Dendritic cell treated with granulocyte-macrophage colony-stimulating factor and Interleukin-4, amounts not matched to agents 40 ng/mL and 50 ng/mL, for 4 days (primary cell): ENCODE measurements at regions not wholly inside any gene's neighbourhood (a gene's known extent, or its start where the extent isn't known, plus 50 kb on each side); places are given as distances from the start of the nearest gene placed in this dataset.
"Not testable (repeated sequence)": the region's sequence is repeated elsewhere in the genome, so short reads cannot be mapped to it uniquely, and the experiment has no call there.

Experiments used
- H3K27ac Mint-ChIP-seq: one replicate; pipeline ENCODE4 v1.8.0; 2022; ENCODE audit warnings: mild to moderate bottlenecking, mixed read lengths
- H3K27me3 Mint-ChIP-seq: one replicate; pipeline ENCODE4 v1.8.0; 2022; ENCODE audit warnings: mild to moderate bottlenecking, mixed read lengths
- H3K36me3 Mint-ChIP-seq: one replicate; pipeline ENCODE4 v1.8.0; 2022; ENCODE audit warnings: low read depth, mixed read lengths
- H3K4me1 Mint-ChIP-seq: one replicate; pipeline ENCODE4 v1.8.0; 2022; ENCODE audit warnings: low read depth, mixed read lengths
- H3K4me3 Mint-ChIP-seq: one replicate; pipeline ENCODE4 v1.8.0; 2022; ENCODE audit warnings: mild to moderate bottlenecking, moderate library complexity, mixed read lengths
- H3K9me3 Mint-ChIP-seq: one replicate; pipeline ENCODE4 v1.8.0; 2022; ENCODE audit warnings: mixed read lengths
- intact Hi-C: fragments of 100-400 bp; cut with micrococcal nuclease; formaldehyde crosslinking; loops from one replicate; pipeline ENCODE4 v1.15.0; 2022

DNA sequence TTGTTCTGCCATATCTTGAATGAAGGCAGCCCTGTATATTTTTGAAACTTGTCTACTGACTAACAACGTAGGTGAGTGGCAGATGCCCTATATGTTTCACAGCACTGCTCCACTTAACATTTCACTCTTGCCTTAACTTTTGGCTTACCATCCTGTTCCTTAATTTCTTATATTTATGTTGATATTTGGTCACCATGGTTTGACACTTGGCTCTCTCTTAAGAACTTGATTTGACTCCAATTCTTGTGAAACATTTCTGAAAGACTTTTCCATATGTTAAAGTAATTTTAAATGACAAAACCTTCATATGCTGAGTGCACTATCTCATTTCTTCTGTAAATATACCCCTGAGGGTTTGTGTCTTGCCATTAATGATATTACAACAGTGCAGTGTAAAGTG, 434.3 kb upstream of the IMPG1 start:
- no peaks in the 10 kb centered on the region for H3K4me1 Mint-ChIP-seq
- H3K27ac Mint-ChIP-seq = no peak overlapping the region
- no peak overlapping the region for H3K4me3 Mint-ChIP-seq
- intact Hi-C loops = no loop called here
- H3K27me3 Mint-ChIP-seq = no peaks in the 10 kb centered on the region
- no peaks in the 10 kb centered on the region for H3K36me3 Mint-ChIP-seq
- peaks cover 20% of the 10 kb centered on the region for H3K9me3 Mint-ChIP-seq

DNA sequence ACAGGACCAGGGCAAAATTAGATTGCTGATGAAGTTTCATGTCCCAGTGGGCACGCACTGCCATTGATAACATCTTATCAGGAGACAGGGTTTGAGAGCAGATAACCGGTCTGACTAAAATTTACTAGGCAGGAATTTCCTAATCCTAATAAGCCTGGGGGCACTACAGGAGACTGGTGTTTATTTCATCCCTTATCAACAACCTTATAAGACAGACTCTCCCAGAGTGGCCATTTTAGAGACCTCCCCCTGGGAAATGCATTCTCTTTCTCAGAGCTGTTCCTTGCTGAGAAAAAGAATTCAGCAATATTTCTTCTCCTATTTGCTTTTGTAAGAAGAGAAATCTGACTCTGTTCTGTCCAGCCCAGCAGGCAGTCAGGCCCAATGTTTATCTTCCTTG, 423.4 kb upstream of the IMPG1 start:
- H3K4me1 Mint-ChIP-seq = no peaks in the 10 kb centered on the region
- intact Hi-C loops = no loop called here

DNA sequence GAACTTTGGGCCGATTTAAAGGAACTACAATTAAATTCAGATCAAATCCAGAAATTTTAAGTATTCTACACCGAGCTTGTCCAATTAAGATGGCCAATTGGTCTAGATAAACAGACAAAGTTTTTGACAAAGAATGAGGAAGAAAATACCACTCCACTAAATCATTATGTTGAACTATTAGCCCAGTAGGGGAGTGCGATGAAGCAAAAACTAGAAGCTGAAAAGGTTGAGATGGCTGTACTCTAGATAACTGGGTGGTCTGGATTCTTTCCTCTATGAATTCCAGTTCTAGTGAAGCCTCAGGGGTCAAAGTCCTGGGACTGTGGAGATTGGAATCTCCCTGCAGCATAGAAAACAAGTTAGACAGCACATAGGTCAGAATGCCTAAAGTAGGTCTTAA, 418.9 kb upstream of the IMPG1 start:
- H3K36me3 Mint-ChIP-seq, H3K4me1 Mint-ChIP-seq, intact Hi-C loops, H3K27me3 Mint-ChIP-seq, H3K27ac Mint-ChIP-seq, H3K4me3 Mint-ChIP-seq: not testable (repeated sequence)
- H3K9me3 Mint-ChIP-seq = peaks cover 67% of the 10 kb centered on the region

More for the DNA sequence above, 423.4 kb upstream of the IMPG1 start:
- H3K4me3 Mint-ChIP-seq = no peak overlapping the region
- no peaks in the 10 kb centered on the region for H3K27me3 Mint-ChIP-seq
- peaks cover 38% of the 10 kb centered on the region for H3K9me3 Mint-ChIP-seq
- no peak overlapping the region for H3K27ac Mint-ChIP-seq
- H3K36me3 Mint-ChIP-seq = no peaks in the 10 kb centered on the region

DNA sequence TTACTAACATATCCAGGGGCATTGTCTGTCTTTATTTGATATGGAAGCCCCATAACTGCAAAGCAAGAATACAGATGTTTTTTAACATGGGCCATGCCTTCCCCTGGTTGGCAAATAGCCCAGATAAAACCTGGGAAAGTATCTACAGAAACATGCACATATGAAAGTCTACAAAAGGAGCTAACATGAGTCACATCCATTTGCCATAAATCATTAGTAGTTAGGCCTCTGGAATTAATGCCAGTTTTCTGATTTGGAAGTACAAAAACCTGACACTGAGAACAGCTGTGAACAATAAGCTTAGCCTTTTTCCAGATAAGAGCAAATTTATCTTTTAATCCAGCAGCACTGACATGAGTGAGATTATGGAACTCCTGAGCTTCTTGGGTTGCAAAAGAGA, 418.0 kb upstream of the IMPG1 start:
- peaks cover 58% of the 10 kb centered on the region for H3K9me3 Mint-ChIP-seq
- no peaks in the 10 kb centered on the region for H3K36me3 Mint-ChIP-seq

DNA sequence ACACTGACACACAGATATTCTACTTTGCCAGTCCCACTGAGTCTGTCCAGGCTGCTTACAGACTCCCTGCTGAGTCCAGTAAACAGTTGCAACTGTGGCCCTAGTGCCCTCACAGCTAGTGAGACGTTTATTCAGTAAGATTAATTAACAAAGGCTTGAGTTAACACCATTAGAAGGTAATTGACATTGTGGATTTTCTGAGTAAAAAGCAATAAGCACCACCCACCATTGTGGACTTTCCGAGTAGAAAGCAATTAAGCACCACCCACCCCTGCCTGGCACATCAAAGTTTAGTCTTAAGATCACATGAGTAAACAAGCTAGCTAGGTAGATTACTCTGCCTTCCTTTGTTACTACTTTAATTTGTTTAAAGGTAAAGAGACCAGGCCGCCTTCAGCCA, 408.6 kb upstream of the IMPG1 start:
- Mint-ChIP-seq H3K27me3 (no peaks in the 10 kb centered on the region), H3K9me3 (peaks cover 59% of the 10 kb centered on the region), H3K27ac (no peak overlapping the region), H3K4me1 (no peaks in the 10 kb centered on the region), H3K4me3 (no peak overlapping the region), H3K36me3 (no peaks in the 10 kb centered on the region)
- intact Hi-C loops = no loop called here

More for the DNA sequence above, 418.0 kb upstream of the IMPG1 start:
- Mint-ChIP-seq H3K4me1 (no peaks in the 10 kb centered on the region), H3K27ac (no peak overlapping the region), H3K27me3 (no peaks in the 10 kb centered on the region), H3K4me3 (no peak overlapping the region)
- intact Hi-C loops = no loop called here

DNA sequence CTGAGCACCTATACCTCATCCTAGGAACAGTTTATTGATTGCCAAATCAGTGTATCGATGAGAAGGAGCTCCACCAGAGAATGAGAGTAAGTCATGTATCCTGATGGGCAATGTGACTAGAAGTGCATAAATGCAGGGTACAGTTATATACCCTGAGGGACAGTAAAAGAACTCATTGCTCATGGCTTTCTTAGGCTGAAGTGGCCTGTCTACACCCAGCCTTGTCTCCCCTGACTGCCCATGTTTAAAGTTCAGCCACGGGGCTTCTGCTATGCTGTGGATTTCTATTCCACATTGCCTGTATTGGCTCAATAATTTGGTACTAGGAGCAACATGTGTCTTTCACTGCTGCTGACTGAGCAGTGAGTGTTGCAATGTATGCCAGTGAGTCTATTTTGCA, 400.4 kb upstream of the IMPG1 start:
- Mint-ChIP-seq H3K36me3 (no peaks in the 10 kb centered on the region), H3K4me1 (no peaks in the 10 kb centered on the region), H3K4me3 (no peak overlapping the region), H3K9me3 (peaks cover 44% of the 10 kb centered on the region), H3K27ac (no peak overlapping the region), H3K27me3 (no peaks in the 10 kb centered on the region)
- intact Hi-C loops = no loop called here

DNA sequence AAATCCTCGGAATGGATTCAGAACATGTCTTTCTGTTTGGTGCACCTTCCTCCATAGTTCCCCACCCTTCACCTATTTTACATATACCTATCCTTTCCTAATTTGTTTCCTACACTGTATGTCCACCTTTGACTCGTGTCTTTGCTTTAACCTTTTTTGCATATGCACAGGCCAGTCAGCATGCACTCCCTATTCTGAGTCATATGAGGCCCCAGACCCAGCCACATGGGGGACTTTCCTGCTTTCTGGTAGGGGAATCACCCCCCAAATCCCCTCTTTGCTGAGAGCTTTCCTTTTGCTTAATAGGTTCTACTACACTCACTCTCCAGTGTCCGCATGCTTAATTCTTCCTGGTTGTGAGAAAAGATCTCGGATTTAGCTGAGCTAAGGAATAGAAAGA, 393.8 kb upstream of the IMPG1 start:
- Mint-ChIP-seq H3K9me3 (peaks cover 11% of the 10 kb centered on the region), H3K4me1 (no peaks in the 10 kb centered on the region), H3K27me3 (no peaks in the 10 kb centered on the region), H3K27ac (no peak overlapping the region), H3K4me3 (no peak overlapping the region), H3K36me3 (no peaks in the 10 kb centered on the region)
- intact Hi-C loops = no loop called here

DNA sequence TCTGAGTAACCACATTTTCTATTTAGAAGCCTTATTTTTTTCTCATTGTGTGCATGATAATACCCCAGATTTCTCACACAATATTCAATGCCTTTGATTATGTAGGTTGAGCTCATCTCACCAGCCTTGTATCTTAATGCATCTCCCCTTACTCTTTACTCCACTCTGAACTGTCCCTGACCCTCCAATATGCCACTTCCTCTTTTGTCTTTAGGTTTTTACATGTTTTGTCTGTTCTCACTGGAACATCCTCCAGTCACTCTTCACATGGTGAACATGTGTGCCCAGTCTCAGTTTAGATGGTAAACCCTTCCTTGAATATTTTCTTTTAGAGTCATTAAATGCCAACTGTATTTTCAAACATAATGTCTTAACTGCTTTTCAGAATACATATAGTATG, 392.9 kb upstream of the IMPG1 start:
- Mint-ChIP-seq H3K4me3 (no peak overlapping the region), H3K9me3 (peaks cover 20% of the 10 kb centered on the region), H3K27ac (no peak overlapping the region), H3K36me3 (no peaks in the 10 kb centered on the region), H3K27me3 (no peaks in the 10 kb centered on the region), H3K4me1 (no peaks in the 10 kb centered on the region)
- intact Hi-C loops = no loop called here

DNA sequence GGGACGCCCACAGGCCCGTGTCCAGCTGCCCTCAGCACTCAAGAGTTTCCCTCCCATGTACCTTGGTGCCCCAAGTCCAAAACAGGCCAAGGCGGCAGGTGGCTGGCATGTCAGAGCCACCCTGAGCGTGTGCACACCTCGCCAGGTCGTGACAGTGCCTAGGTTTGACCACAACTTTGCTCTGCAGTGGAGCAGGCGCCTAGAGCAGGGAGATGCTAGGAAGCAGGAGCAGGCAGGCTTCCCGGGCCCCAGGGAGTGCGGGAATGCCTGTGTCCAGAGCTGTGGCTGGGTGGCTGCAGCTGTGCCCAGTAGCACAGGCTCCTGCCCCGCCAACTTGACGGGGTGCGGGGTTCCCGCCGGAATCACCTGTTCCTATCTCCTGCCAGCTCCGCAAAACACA, 380.8 kb upstream of the IMPG1 start:
- peaks cover 37% of the 10 kb centered on the region for H3K9me3 Mint-ChIP-seq
- no peaks in the 10 kb centered on the region for H3K4me1 Mint-ChIP-seq
- intact Hi-C loops = no loop called here
- H3K4me3 Mint-ChIP-seq = no peak overlapping the region
- H3K36me3 Mint-ChIP-seq = no peaks in the 10 kb centered on the region
- H3K27ac Mint-ChIP-seq = no peak overlapping the region
- H3K27me3 Mint-ChIP-seq = no peaks in the 10 kb centered on the region

DNA sequence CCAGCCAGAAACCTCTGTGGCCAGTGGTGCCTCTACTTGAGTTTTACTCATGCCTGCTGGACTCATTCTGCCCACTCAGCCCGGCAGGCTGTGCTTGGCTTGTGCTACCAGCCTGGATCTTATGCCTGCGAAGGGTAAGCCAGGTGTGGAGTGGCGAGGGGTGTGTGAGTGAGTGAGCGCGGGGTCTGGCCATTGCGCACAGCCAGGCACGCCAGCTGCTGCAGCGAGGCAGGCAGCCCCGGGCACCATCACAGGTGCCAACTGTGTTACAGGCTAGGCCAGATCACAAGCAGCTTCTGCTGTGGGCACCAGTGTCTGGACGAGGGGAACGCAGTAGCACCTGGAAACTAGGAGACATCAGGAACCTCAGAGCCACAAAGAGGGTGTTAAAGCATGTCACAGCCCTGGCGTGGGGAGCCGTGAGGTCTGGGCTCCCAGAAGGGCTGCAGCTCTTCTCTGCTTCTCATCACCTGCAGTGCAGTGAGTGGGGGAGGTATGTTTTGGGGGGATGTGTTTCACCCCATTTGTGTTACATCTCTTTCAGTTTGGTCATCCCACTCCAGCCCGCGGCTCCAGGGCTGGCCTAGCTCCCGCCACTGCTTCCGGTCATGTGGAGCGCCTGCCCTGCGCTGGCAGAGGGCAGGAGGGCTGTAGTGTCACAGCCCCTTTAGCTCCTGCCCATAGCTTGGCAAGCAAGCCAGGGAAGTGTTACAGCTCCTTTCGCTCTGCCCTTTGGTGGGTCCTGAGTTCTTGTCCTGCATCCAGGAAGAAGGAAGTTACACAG, 379.7 kb upstream of the IMPG1 start:
- Mint-ChIP-seq H3K36me3 (no peaks in the 10 kb centered on the region), H3K27ac (no peak overlapping the region), H3K27me3 (no peaks in the 10 kb centered on the region), H3K4me1 (no peaks in the 10 kb centered on the region), H3K9me3 (peaks cover 48% of the 10 kb centered on the region), H3K4me3 (no peak overlapping the region)
- intact Hi-C loops = no loop called here

DNA sequence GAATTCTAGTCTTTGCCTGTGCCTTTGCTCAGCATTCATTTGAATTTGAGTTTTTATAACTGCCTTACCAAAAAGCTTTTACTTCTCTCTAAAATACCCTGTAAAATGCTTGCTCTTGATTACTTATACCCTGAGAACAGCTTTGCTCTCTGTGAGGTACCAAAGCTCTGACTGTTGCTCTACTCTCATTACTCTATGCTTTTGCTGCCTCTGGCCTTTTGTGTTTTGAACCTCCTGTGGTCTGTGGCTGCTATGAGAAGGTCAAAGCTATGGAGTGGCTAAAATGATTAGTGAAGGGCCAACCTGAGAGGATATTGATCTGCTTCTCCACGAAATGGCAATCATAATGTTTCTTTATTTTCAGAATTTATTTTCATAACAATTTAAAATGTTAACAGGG, 375.6 kb upstream of the IMPG1 start:
- no peaks in the 10 kb centered on the region for H3K36me3 Mint-ChIP-seq
- peaks cover 34% of the 10 kb centered on the region for H3K9me3 Mint-ChIP-seq
- intact Hi-C loops = no loop called here
- H3K4me3 Mint-ChIP-seq = no peak overlapping the region
- H3K27ac Mint-ChIP-seq = no peak overlapping the region
- H3K4me1 Mint-ChIP-seq = no peaks in the 10 kb centered on the region
- H3K27me3 Mint-ChIP-seq = no peaks in the 10 kb centered on the region

DNA sequence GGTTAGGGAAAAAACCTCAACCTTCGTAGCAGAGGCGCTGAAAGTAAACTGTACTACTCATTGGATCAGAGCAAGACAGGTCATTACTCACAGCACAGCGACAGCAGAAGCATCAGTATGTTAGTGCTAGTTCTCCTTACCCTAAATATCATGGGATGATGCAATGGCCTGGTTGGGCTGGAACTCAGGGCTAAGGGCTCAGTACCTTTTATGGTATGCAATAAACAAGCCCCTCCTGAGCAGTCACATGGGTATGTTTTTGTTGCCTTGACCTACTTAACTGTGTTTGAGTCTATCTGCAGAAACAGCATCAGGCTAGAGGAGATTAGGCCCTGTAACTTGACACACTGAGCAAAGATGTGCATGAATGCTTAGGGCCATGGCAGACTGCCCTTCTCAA, 369.4 kb upstream of the IMPG1 start:
- no peaks in the 10 kb centered on the region for H3K4me1 Mint-ChIP-seq
- no peaks in the 10 kb centered on the region for H3K36me3 Mint-ChIP-seq
- no peak overlapping the region for H3K4me3 Mint-ChIP-seq
- intact Hi-C loops = no loop called here
- H3K27me3 Mint-ChIP-seq = no peaks in the 10 kb centered on the region
- no peaks in the 10 kb centered on the region for H3K9me3 Mint-ChIP-seq
- H3K27ac Mint-ChIP-seq = no peak overlapping the region

DNA sequence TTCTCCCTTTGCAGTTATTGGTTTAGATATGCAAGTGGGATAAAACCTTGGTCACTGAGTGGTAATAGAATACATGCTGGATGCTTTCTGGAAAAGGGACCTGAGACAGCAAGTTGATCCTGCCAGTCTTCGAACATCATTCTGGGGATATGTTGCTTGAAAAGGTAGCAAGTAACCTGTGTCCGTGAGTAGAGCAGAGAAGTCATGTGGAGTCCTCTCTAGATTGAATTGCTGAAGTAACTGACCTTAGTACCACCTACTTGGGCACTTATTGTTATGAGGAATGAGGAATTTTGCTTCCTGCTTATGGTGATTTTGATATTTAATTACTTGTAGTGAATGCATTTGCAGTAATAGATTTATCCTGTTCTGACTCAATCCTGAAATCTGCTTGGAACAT, 367.3 kb upstream of the IMPG1 start:
- Mint-ChIP-seq H3K4me3 (no peak overlapping the region), H3K27me3 (no peaks in the 10 kb centered on the region), H3K27ac (no peak overlapping the region), H3K9me3 (peaks cover 5% of the 10 kb centered on the region), H3K36me3 (no peaks in the 10 kb centered on the region), H3K4me1 (no peaks in the 10 kb centered on the region)
- intact Hi-C loops = no loop called here

DNA sequence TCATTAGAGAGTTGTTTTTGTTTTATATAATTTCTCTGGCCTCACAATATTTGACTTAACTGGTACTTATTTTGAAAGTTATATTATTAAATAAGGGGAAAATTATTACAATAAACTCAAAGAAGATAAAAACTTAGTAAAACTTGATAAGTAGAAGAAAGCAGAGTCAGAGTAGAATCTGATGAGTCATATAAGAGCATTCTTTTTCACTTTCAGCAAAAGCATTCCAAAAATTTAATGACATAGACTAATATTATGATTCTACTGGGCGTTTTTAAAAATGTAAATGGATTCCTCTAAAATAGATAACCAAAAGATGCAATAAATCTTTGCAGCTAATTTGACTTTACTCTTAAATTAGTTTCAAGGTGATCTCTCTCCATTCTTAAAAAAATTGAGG, 366.3 kb upstream of the IMPG1 start:
- Mint-ChIP-seq H3K27me3 (no peaks in the 10 kb centered on the region), H3K9me3 (peaks cover 16% of the 10 kb centered on the region), H3K27ac (no peak overlapping the region), H3K4me3 (no peak overlapping the region), H3K4me1 (no peaks in the 10 kb centered on the region), H3K36me3 (no peaks in the 10 kb centered on the region)
- intact Hi-C loops = no loop called here

DNA sequence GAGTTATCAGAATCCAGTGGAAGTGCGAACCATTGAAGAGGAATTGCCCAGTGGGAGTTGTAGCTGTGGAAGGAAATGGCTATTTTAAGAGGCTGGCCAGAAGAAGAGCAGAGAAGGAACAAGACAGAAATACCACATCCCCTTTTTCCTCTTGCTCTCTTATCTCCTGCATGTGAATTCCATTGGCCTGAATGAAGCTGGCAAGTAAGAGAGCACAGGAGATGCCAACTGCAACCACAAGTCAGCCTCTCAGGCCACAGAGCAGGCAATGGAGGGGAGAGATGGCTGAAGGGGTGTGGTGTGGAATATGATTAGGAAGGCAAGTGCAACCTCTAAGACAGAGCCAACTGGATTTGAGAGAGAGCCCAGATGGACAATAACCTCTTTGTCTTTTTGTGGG, 362.7 kb upstream of the IMPG1 start:
- no peak overlapping the region for H3K4me3 Mint-ChIP-seq
- no peaks in the 10 kb centered on the region for H3K36me3 Mint-ChIP-seq
- H3K27me3 Mint-ChIP-seq = no peaks in the 10 kb centered on the region
- intact Hi-C loops = no loop called here
- peaks cover 39% of the 10 kb centered on the region for H3K9me3 Mint-ChIP-seq
- H3K4me1 Mint-ChIP-seq = no peaks in the 10 kb centered on the region
- no peak overlapping the region for H3K27ac Mint-ChIP-seq
